Sigmoid colon (tissue), 4 donors: ENCODE measurements at regions not wholly inside any gene's neighbourhood (a gene's known extent, or its start where the extent isn't known, plus 50 kb on each side); places are given as distances from the start of the nearest gene placed in this dataset.

ENCODE experiments used
- EP300 ChIP-seq, 4 donors: sonication (generic); formaldehyde crosslinking; IDR thresholded peaks; one replicate each; pipeline ENCODE4 v1.6.1; 2017; ENCODE audit warnings: antibody characterized with exemption in 4 of 4
- POLR2A ChIP-seq, 2 donors: fragments of 450-650 bp; IDR thresholded peaks; one replicate each; pipeline ENCODE4 v1.6.1; 2016; ENCODE audit warnings: antibody characterized with exemption in 2 of 2, mild to moderate bottlenecking in 2 of 2, moderate library complexity in 2 of 2
- POLR2AphosphoS5 ChIP-seq, 4 donors: sonication (generic); formaldehyde crosslinking; IDR thresholded peaks; one replicate each; pipeline ENCODE4 v1.6.1; 2017; ENCODE audit warnings: antibody characterized with exemption in 4 of 4
- TF ChIP-seq, protein P1 (sequence below), 4 experiments: fragments of 450-650 bp in 3 of 4; fragments of 200-600 bp in 1 of 4; IDR thresholded peaks; one replicate each; pipeline ENCODE4 v1.5.1; 2016 to 2019; ENCODE audit warnings: antibody characterized with exemption in 4 of 4, mild to moderate bottlenecking in 3 of 4, moderate library complexity in 2 of 4

DNA sequence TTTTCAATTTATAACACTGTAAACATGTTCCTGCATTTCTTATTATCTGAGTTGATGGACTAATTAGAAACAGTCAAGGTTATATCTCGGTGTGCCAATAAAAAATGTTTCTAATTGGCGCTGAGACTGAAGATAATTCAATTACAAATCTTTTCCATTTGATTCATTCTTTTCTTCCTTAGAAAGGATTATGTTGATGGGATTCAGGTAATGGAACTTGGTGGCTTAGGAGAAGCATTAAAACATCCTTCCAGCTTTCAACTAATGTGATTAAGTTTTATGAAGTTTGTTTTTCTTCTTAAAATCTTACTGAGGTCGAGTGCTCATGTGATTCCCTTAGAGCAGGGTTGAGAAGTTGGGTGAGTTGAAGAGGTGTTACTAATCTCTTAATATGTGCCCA is 1015.3 kb downstream of the NR2F1-AS1 start:
- no peak for TF ChIP-seq POLR2AphosphoS5 (IDR thresholded peaks at IDR 0.05)
- TF ChIP-seq EP300 (IDR thresholded peaks at IDR 0.05), result no peak
- TF ChIP-seq, protein P1, sequence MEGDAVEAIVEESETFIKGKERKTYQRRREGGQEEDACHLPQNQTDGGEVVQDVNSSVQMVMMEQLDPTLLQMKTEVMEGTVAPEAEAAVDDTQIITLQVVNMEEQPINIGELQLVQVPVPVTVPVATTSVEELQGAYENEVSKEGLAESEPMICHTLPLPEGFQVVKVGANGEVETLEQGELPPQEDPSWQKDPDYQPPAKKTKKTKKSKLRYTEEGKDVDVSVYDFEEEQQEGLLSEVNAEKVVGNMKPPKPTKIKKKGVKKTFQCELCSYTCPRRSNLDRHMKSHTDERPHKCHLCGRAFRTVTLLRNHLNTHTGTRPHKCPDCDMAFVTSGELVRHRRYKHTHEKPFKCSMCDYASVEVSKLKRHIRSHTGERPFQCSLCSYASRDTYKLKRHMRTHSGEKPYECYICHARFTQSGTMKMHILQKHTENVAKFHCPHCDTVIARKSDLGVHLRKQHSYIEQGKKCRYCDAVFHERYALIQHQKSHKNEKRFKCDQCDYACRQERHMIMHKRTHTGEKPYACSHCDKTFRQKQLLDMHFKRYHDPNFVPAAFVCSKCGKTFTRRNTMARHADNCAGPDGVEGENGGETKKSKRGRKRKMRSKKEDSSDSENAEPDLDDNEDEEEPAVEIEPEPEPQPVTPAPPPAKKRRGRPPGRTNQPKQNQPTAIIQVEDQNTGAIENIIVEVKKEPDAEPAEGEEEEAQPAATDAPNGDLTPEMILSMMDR (IDR thresholded peaks at IDR 0.05), result no peak
- TF ChIP-seq POLR2A (IDR thresholded peaks at IDR 0.05), result no peak
